GM12878 (cell line): ENCODE measurements at regions not wholly inside any gene's neighbourhood (a gene's known extent, or its start where the extent isn't known, plus 50 kb on each side); places are given as distances from the start of the nearest gene placed in this dataset.

ENCODE experiments used
- TCF7 ChIP-seq: IDR thresholded peaks from 2 replicates; pipeline ENCODE4 v1.6.1; 2014; ENCODE audit warnings: antibody characterized with exemption, borderline replicate concordance
- TF ChIP-seq, protein P1 (sequence below), 3 experiments: IDR thresholded peaks in 2 of 3; conservative IDR thresholded peaks in 1 of 3; 2 replicates each; pipeline ENCODE4 v1.5.1; 2011; ENCODE audit warnings: low read depth in 3 of 3, low read length in 3 of 3, mild to moderate bottlenecking in 3 of 3, control low read depth in 2 of 3, moderate library complexity in 2 of 3, inconsistent platforms in 1 of 3, mixed read lengths in 1 of 3; ENCODE audit not compliant: control insufficient read depth in 2 of 3, insufficient read depth in 1 of 3; ENCODE audit errors: extremely low read depth in 1 of 3

DNA sequence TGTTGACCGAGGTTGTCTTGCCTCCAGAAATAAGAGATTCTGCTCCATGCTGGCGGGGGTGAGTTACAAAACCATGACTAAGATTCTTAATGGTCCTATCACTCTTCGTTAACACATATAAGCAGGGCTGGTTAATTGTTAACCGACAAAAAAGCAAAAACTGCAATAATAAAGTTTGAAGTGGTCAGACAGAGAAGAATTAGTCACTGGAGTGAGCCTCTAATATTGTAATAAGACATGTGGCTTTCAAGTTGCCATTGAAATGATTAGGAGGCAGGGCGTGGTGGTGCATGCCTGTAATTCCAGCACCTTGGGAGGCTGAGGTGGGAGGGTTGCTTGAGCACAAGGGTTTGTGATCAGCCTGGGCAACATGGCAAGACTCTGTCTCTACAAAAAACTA lies 78.4 kb upstream of the NR2F2 start:
- TF ChIP-seq, protein P1, sequence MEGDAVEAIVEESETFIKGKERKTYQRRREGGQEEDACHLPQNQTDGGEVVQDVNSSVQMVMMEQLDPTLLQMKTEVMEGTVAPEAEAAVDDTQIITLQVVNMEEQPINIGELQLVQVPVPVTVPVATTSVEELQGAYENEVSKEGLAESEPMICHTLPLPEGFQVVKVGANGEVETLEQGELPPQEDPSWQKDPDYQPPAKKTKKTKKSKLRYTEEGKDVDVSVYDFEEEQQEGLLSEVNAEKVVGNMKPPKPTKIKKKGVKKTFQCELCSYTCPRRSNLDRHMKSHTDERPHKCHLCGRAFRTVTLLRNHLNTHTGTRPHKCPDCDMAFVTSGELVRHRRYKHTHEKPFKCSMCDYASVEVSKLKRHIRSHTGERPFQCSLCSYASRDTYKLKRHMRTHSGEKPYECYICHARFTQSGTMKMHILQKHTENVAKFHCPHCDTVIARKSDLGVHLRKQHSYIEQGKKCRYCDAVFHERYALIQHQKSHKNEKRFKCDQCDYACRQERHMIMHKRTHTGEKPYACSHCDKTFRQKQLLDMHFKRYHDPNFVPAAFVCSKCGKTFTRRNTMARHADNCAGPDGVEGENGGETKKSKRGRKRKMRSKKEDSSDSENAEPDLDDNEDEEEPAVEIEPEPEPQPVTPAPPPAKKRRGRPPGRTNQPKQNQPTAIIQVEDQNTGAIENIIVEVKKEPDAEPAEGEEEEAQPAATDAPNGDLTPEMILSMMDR (IDR thresholded peaks at IDR 0.05 in 2 of 3, conservative IDR thresholded peaks at IDR 0.05 in 1 of 3; ENCODE audit: control insufficient read depth in 2 of 3, extremely low read depth in 1 of 3, insufficient read depth in 1 of 3, low read depth in 3 of 3, low read length in 3 of 3), result no peak
- TF ChIP-seq TCF7, result no peak
